Activated CD8-positive, alpha-beta memory T cell treated with anti-CD3 and anti-CD28 coated beads, Interleukin-2, amount 50 U/mL, for 1 hour (primary cell): ENCODE measurements at regions not wholly inside any gene's neighbourhood (a gene's known extent, or its start where the extent isn't known, plus 50 kb on each side); places are given as distances from the start of the nearest gene placed in this dataset.
"Not testable (repeated sequence)": the region's sequence is repeated elsewhere in the genome, so short reads cannot be mapped to it uniquely, and the experiment has no call there.

Source experiments
- DNase-seq: peaks from one replicate; pipeline ENCODE4 v3.0.0-alpha.2; 2020; ENCODE audit errors: extremely low read depth

- not testable (repeated sequence) for DNase-seq
Measured at GRCh38 chr13:22814433-22814832, 366.3 kb upstream of the SGCG start.

DNA sequence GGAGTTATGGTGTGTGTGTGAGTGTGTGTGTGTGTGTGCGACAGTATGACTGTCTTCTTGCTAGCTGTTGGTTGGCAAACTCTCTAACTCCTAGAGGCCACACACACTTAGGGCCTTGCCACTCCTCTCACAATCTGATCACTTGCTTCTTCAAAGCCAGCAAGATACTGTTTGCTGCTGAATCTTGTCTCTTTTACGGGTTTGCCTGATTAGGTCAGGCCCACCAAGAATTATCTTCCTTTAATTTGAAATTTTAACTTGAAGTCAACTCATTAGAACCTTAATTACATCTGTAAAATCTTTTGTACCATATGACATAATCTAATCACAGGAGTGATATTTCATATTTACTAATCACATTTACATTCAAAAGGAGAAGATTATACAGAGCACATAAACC lies 359.2 kb upstream of the SGCG start:
- DNase-seq: no peak

DNA sequence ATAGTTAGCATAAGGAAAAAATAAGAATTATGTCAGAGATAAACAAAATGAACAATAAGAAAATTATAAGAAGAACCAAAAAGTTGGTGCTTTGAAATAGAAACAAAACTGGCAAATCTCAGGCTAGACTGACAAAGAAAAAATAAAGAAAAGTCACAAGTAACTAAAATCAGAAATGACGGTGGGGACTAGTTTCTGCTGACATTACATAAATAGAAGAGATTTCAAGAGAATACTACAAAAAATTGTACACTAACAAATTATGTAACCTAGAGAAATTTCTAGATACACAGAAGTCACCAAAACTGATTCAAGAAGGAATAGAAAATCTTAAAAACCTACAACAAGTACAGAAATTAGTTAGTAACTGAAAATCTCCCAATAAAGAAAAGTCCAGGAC lies 355.6 kb upstream of the SGCG start:
- no peak for DNase-seq

DNA sequence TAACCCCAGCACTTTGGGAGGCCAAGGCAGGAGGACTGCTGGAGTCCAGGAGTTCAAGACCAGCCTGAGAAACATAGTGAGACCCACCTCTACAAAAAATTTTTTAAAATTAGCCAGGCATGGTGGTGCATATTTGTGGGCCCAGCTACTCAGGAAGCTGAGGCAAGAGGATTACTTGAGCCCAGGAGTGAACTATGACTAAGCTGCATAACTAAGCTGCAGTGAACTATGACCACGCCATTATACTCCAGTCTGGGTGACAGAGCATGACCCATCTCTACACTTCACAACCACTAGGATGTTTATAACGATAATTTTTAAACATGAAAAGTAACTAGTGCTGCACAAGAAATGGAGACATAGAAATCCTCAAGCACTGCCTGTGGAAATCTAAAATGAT lies 352.7 kb upstream of the SGCG start:
- no peak for DNase-seq

GRCh38 chr13:22836475-22836874 lies 344.3 kb upstream of the SGCG start:
- DNase-seq: no peak

DNA sequence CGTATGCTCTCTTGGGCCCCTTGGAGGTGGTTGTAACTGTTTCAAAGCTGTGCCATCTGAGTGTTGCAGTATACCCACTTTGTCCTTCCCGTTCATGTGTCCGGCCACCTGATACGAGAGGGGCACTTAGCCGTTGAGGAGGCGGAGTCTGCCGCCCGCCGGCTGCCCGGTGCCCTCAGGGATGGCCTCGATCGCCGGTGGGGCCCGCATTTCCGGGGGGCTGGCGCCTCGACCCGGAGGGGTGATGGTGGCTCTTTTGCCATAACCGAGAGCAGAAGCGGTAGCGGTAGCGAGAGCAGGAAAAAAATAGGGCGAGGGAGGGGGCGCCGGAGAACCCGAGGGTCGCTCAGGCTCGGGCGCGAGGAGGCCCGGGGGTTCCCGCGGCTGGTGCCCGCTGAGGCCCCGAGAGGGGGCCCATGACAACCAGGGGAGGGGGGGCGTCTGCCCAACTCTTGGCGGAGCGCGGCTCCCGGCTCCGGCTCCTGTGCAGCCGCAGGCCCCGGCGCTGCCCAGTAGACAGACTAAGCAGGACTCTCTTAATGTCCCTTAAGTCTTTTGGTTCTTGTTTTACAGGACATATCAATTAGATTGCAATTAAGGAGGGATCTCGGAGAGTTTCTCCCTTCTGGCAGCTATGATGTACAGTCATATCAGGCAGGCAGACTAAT lies 342.7 kb upstream of the SGCG start:
- DNase-seq: no peak

DNA sequence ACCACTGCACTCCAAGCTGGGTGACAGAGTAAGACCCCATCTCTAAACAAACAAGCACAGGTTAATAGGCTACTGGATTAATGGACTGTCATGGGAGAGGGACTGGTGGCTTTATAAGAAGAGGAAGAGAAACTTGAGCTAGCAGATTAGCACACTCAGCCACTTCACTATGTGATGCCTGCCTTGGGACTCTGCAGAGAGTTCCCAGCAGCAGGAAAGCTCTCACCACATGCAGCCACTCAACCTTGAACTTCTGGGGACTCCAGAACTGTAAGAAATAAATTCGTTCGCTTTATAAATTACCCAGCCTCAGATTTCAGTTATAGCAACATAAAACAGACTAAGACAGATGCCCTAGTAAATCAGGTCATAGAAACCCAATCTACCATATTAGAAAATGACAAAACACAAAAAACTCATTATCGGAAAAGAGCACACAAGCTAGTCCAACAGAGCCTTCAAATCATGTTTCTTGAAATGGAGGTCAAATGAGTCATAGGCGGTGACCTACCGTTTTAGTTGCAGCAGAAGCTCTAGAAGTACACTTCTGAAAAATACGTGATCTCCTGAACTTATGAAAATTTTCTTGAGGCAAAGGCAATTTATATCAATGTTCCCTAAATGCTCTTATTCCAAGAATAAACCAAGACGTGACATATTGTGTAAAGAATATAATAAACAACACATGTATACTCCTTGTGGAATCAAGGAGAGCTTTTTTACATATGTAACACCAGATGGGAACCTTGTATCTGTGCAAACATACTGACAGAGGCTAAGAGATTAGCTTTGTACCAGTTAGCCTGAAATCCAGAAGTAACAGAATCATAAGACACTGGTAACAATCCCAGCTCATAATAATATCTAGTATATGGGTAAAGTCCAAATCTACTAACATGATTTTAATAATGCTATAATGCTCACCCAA lies 340.9 kb upstream of the SGCG start:
- no peak for DNase-seq

GRCh38 chr13:22846551-22846950 lies 334.2 kb upstream of the SGCG start:
- no peak for DNase-seq

- no peak for DNase-seq
Measured at GRCh38 chr13:22848539-22849052, 332.2 kb upstream of the SGCG start.

GRCh38 chr13:22855926-22856325 lies 324.9 kb upstream of the SGCG start:
- DNase-seq: no peak

DNA sequence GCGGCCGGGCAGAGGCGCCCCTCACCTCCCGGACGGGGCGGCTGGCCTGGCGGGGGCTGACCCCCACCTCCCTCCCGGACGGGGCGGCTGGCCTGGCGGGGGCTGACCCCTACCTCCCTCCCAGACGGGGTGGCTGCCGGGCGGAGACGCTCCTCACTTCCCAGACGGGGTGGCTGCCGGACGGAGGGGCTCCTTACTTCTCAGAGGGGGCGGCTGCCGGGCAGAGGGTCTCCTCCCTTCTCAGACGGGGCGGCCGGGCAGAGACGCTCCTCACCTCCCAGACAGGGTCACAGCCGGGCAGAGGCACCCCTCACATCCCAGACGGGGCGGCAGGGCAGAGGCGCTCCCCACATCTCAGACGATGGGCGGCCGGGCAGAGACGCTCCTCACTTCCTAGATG lies 321.8 kb upstream of the SGCG start:
- not testable (repeated sequence) for DNase-seq

GRCh38 chr13:22859411-22859810 lies 321.4 kb upstream of the SGCG start:
- DNase-seq: not testable (repeated sequence)

- DNase-seq: no peak
Measured at GRCh38 chr13:22861958-22862466, 318.8 kb upstream of the SGCG start.

DNA sequence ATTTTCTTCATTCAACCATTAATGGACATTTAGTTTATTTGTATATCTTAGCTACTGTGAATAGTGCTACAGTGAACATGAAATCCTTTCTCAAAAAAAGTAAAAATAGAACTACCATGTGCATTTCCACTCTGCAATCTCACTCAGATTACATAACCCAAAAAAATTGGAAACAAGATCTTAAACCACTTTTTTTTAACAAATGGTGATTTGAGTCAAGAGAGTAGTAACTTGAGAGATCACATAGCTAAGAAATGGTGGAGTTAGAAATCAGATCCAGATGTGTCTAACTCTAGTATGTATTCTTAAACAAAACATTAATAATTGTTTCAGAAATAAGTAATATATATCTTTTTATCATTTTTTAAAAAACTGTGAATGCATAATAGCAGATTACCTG lies 318.3 kb upstream of the SGCG start:
- DNase-seq: no peak

DNA sequence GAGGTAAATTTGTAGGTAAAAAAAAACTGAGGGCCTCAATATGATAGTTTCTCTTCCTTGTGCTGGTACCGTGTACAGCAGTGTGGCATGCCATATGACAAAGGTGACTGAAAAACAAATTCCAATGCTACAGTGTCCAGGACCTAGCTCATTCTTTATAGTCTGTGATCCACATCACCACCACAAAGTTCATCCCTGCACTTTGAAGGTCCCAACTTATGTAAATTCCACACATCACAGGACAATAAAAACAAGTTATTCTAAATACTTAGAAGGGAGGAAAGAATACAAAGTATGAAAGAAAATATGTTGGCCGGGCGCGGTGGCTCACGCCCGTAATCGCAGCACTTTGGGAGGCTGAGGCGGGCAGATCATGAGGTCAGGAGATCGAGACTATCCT lies 314.6 kb upstream of the SGCG start:
- no peak for DNase-seq

- DNase-seq: no peak
Measured at GRCh38 chr13:22871231-22871630, 309.5 kb upstream of the SGCG start.

DNA sequence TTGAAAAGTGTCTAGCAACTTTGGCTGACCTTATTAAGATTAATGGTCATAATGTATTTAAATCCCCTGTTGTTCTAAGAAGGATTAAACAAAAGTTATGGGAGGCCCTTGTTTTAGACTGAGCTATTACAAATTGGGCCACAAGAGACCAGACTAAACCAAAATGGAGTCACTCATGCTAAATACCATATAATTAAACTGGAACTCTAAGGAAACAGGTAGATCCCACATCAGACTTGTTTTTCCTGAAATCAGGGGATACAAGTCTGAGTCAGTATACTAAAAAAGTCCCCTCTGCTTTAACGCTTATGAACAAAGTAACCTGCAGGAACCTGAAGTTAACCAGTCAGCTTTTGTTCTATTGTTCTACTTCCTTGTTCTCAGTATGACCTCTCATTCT lies 305.9 kb upstream of the SGCG start:
- no peak for DNase-seq

DNA sequence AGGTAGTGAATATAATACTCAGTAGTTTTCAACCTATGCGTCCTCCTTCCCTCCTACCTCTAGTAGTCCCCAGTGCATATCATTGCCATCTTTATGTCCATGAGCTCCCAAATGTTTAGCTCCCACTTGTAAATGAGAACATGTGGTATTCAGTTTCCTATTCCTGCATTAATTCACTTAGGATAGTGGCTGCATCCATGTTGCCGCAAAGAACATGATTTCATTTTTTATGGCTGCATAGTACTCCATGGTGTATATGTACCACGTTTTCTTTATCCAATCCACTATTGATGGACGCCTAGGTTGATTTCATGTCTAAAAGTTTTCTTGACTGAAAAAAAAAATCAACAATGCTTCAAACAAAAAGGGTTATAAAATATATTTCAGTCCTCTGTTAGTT lies 303.4 kb upstream of the SGCG start:
- DNase-seq: no peak

DNA sequence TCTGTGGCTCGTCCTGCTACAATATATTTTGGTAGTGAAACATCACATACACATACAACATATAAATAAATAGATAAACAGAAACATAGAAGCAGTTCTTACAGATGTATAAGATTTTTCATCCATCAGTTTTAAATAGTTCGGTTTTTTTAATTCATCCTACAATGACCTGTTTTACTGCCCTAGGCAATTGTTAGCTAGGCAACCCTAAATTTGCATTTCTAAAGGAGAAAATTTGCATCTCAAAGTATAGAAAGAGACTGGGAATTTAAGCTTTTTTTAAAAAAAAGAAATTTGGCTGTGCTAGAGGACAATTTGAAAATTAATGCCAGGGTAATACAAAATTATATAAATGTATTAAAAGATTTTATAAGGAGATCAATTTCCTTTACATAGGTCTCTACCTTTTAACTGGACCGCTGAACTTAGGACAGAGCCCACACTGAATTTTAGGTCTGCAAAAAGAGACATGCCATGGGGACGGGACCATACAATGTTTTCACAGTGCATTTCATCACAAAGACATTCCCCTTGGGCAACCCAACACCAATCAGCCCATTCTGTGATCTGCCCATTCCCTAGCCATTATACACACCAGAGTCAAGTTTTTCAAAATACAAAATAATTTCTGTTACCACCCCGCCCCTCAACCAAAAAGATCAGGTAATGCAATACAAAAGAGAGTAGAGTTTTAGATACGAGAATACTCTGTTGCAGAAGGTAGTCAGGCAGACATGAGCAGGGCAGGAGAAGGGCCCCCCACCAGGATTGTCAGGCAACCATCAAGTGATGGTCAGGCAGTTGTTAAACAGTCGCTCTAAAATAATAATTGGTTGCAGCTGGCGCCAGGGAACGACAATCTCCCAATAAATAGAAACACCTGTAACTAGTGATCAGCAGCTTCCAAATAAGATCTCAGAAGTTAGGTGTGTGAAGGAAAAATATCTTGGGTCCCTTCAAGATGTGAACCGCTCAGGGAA lies 299.7 kb upstream of the SGCG start:
- no peak for DNase-seq

- not testable (repeated sequence) for DNase-seq
Measured at GRCh38 chr13:22881721-22882608, 298.8 kb upstream of the SGCG start.
